ENCODE measurements at regions not wholly inside any gene's neighbourhood (a gene's known extent, or its start where the extent isn't known, plus 50 kb on each side); places are given as distances from the start of the nearest gene placed in this dataset.

DNA sequence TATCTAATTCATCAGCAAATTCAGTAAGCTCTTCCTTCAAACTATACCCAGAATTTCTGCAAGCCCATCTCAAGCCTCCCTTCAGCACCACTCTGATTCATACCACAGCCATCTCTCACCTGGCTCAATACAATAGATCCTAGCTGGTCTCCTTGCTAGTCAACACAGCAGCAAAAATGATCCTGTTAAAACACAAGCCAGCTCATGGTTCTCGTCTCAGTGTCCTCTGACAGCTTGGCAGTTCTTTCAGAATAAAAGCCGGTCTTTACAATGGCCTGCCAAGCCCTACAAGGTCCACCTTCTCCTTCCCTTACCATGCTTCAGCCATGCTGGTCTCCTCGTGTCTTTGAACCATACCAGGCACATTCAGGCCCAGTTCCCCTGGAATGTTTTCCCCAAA, 296.9 kb upstream of the RND3 start:
- TF ChIP-seq, protein P1, sequence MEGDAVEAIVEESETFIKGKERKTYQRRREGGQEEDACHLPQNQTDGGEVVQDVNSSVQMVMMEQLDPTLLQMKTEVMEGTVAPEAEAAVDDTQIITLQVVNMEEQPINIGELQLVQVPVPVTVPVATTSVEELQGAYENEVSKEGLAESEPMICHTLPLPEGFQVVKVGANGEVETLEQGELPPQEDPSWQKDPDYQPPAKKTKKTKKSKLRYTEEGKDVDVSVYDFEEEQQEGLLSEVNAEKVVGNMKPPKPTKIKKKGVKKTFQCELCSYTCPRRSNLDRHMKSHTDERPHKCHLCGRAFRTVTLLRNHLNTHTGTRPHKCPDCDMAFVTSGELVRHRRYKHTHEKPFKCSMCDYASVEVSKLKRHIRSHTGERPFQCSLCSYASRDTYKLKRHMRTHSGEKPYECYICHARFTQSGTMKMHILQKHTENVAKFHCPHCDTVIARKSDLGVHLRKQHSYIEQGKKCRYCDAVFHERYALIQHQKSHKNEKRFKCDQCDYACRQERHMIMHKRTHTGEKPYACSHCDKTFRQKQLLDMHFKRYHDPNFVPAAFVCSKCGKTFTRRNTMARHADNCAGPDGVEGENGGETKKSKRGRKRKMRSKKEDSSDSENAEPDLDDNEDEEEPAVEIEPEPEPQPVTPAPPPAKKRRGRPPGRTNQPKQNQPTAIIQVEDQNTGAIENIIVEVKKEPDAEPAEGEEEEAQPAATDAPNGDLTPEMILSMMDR (IDR thresholded peaks at IDR 0.05; ENCODE audit: low read depth, low read length), result no peak
- no peak for TF ChIP-seq EZH2phosphoT487 (IDR thresholded peaks at IDR 0.05; ENCODE audit: low read depth)

Data from OCI-LY3 (cell line).